SK-N-SH treated with all-trans-retinoic acid at 6 μM for 48 hours (cell line): ENCODE measurements at regions not wholly inside any gene's neighbourhood (a gene's known extent, or its start where the extent isn't known, plus 50 kb on each side); places are given as distances from the start of the nearest gene placed in this dataset.

Experiments used
- ATAC-seq: fragments of 200-7000 bp; cut with Tn5 transposase; 3 replicates; pipeline ENCODE4 v1.9.1; 2020; ENCODE audit warnings: mild to moderate bottlenecking, moderate library complexity
- ARNTL ChIP-seq: fragments of 450-650 bp; formaldehyde crosslinking; IDR thresholded peaks from 2 replicates; pipeline ENCODE4 v1.5.0; 2020; ENCODE audit warnings: low read depth, mild to moderate bottlenecking, moderate library complexity, borderline replicate concordance
- BACH2 ChIP-seq: fragments of 250-450 bp; sonication (Bioruptor Pico); IDR thresholded peaks from 2 replicates; pipeline ENCODE4 v1.9.0; 2021; ENCODE audit warnings: mild to moderate bottlenecking, borderline replicate concordance
- CSDC2 ChIP-seq: fragments of 250-450 bp; sonication (Bioruptor Pico); IDR thresholded peaks from 2 replicates; pipeline ENCODE4 v1.5.0; 2020; ENCODE audit warnings: mild to moderate bottlenecking, moderate library complexity
- GLIS3 ChIP-seq: fragments of 250-450 bp; sonication (Bioruptor Pico); IDR thresholded peaks from 2 replicates; pipeline ENCODE4 v1.5.0; 2020; ENCODE audit warnings: mild to moderate bottlenecking, moderate library complexity
- RARB ChIP-seq: fragments of 250-450 bp; sonication (Bioruptor Pico); IDR thresholded peaks from 2 replicates; pipeline ENCODE4 v1.8.0; 2021; ENCODE audit warnings: mild to moderate bottlenecking, moderate library complexity
- SNAI2 ChIP-seq: fragments of 250-450 bp; sonication (Bioruptor Pico); IDR thresholded peaks from 2 replicates; pipeline ENCODE4 v1.5.0; 2020; ENCODE audit warnings: mild to moderate bottlenecking, moderate library complexity
- TCF4 ChIP-seq: fragments of 250-450 bp; sonication (Bioruptor Pico); IDR thresholded peaks from 2 replicates; pipeline ENCODE4 v1.8.0; 2021; ENCODE audit warnings: mild to moderate bottlenecking, moderate library complexity, borderline replicate concordance
- TOX ChIP-seq: fragments of 250-450 bp; sonication (Bioruptor Pico); IDR thresholded peaks from 2 replicates; pipeline ENCODE4 v1.8.0; 2021; ENCODE audit warnings: mild to moderate bottlenecking, moderate library complexity, borderline replicate concordance
- ZC3H10 ChIP-seq: fragments of 250-450 bp; sonication (Bioruptor Pico); IDR thresholded peaks from 2 replicates; pipeline ENCODE4 v1.5.1; 2021; ENCODE audit warnings: mild to moderate bottlenecking, moderate library complexity
- ZFP3 ChIP-seq: fragments of 250-450 bp; sonication (Bioruptor Pico); IDR thresholded peaks from 2 replicates; pipeline ENCODE4 v1.5.0; 2020; ENCODE audit warnings: mild to moderate bottlenecking, moderate library complexity
- ZFP30 ChIP-seq: fragments of 450-650 bp; formaldehyde crosslinking; IDR thresholded peaks from 2 replicates; pipeline ENCODE4 v1.5.0; 2022; ENCODE audit warnings: mild to moderate bottlenecking, moderate library complexity
- ZNF565 ChIP-seq: fragments of 450-650 bp; formaldehyde crosslinking; conservative IDR thresholded peaks from 2 replicates; pipeline ENCODE4 v1.5.0; 2020; ENCODE audit warnings: low read depth, mild to moderate bottlenecking, moderate library complexity
- ZNF70 ChIP-seq: fragments of 450-650 bp; formaldehyde crosslinking; IDR thresholded peaks from 2 replicates; pipeline ENCODE4 v1.5.0; 2020; ENCODE audit warnings: mild to moderate bottlenecking, moderate library complexity
- TF ChIP-seq, protein P1 (sequence below): fragments of 250-450 bp; sonication (Bioruptor Pico); IDR thresholded peaks from 2 replicates; pipeline ENCODE4 v1.5.1; 2021; ENCODE audit warnings: mild to moderate bottlenecking, moderate library complexity
- TF ChIP-seq, protein P2 (sequence below): fragments of 250-450 bp; sonication (Bioruptor Pico); IDR thresholded peaks from 2 replicates; pipeline ENCODE4 v1.5.1; 2020; ENCODE audit warnings: low read depth, mild to moderate bottlenecking, moderate library complexity
- TF ChIP-seq, protein P3 (sequence below): fragments of 250-450 bp; sonication (Bioruptor Pico); IDR thresholded peaks from 2 replicates; pipeline ENCODE4 v1.5.0; 2020; ENCODE audit warnings: mild to moderate bottlenecking, moderate library complexity

- no peak for ATAC-seq
- TF ChIP-seq GLIS3 (CRISPR knock-in tag), result no peak
- no peak for TF ChIP-seq ZFP3 (CRISPR knock-in tag)
- no peak for TF ChIP-seq TOX (CRISPR knock-in tag)
- TF ChIP-seq, protein P1, sequence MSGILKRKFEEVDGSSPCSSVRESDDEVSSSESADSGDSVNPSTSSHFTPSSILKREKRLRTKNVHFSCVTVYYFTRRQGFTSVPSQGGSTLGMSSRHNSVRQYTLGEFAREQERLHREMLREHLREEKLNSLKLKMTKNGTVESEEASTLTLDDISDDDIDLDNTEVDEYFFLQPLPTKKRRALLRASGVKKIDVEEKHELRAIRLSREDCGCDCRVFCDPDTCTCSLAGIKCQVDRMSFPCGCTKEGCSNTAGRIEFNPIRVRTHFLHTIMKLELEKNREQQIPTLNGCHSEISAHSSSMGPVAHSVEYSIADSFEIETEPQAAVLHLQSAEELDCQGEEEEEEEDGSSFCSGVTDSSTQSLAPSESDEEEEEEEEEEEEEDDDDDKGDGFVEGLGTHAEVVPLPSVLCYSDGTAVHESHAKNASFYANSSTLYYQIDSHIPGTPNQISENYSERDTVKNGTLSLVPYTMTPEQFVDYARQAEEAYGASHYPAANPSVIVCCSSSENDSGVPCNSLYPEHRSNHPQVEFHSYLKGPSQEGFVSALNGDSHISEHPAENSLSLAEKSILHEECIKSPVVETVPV (CRISPR knock-in tag), result no peak
- no peak for TF ChIP-seq RARB (CRISPR knock-in tag)
- no peak for TF ChIP-seq ZFP30 (CRISPR knock-in tag)
- TF ChIP-seq, protein P2, sequence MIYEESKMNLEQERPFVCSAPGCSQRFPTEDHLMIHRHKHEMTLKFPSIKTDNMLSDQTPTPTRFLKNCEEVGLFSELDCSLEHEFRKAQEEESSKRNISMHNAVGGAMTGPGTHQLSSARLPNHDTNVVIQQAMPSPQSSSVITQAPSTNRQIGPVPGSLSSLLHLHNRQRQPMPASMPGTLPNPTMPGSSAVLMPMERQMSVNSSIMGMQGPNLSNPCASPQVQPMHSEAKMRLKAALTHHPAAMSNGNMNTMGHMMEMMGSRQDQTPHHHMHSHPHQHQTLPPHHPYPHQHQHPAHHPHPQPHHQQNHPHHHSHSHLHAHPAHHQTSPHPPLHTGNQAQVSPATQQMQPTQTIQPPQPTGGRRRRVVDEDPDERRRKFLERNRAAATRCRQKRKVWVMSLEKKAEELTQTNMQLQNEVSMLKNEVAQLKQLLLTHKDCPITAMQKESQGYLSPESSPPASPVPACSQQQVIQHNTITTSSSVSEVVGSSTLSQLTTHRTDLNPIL (CRISPR knock-in tag), result no peak
- TF ChIP-seq BACH2 (CRISPR knock-in tag), result no peak
- no peak for TF ChIP-seq ZC3H10 (CRISPR knock-in tag)
- no peak for TF ChIP-seq CSDC2
- no peak for TF ChIP-seq TCF4 (CRISPR knock-in tag)
- no peak for TF ChIP-seq SNAI2 (CRISPR knock-in tag)
- TF ChIP-seq, protein P3, sequence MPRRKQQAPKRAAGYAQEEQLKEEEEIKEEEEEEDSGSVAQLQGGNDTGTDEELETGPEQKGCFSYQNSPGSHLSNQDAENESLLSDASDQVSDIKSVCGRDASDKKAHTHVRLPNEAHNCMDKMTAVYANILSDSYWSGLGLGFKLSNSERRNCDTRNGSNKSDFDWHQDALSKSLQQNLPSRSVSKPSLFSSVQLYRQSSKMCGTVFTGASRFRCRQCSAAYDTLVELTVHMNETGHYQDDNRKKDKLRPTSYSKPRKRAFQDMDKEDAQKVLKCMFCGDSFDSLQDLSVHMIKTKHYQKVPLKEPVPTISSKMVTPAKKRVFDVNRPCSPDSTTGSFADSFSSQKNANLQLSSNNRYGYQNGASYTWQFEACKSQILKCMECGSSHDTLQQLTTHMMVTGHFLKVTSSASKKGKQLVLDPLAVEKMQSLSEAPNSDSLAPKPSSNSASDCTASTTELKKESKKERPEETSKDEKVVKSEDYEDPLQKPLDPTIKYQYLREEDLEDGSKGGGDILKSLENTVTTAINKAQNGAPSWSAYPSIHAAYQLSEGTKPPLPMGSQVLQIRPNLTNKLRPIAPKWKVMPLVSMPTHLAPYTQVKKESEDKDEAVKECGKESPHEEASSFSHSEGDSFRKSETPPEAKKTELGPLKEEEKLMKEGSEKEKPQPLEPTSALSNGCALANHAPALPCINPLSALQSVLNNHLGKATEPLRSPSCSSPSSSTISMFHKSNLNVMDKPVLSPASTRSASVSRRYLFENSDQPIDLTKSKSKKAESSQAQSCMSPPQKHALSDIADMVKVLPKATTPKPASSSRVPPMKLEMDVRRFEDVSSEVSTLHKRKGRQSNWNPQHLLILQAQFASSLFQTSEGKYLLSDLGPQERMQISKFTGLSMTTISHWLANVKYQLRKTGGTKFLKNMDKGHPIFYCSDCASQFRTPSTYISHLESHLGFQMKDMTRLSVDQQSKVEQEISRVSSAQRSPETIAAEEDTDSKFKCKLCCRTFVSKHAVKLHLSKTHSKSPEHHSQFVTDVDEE (CRISPR knock-in tag), result no peak
- no peak for TF ChIP-seq ZNF70 (CRISPR knock-in tag)
- no peak for TF ChIP-seq ARNTL (CRISPR knock-in tag)
Observed at GRCh38 chr2:38427936-38428335, 50.9 kb upstream of the ATL2 start.

DNA sequence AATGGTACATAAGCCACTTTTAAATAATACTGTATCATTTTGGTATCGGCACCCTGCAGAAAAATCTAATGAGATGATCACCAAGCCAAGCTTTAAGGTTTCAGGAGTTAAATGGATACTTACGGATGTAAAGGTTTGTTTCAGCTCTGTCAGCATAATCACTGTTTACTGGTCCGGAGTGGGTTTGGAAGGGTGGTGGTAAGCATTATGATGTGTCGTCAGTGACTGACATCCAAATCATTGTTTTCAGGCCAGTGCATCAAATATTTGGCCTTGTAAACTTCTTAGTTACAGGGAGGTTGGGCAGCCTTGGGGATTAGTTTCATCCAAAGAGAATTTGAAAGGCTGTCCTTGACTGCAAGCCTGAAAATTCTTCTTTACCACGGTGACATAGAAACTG is 50.0 kb upstream of the ATL2 start:
- no peak for ATAC-seq
- TF ChIP-seq SNAI2 (CRISPR knock-in tag) (no peak), ZNF565 (CRISPR knock-in tag) (no peak)
- TF ChIP-seq, all 23 proteins: peak for 0
